ENCODE measurements at regions not wholly inside any gene's neighbourhood (a gene's known extent, or its start where the extent isn't known, plus 50 kb on each side); places are given as distances from the start of the nearest gene placed in this dataset.

DNA sequence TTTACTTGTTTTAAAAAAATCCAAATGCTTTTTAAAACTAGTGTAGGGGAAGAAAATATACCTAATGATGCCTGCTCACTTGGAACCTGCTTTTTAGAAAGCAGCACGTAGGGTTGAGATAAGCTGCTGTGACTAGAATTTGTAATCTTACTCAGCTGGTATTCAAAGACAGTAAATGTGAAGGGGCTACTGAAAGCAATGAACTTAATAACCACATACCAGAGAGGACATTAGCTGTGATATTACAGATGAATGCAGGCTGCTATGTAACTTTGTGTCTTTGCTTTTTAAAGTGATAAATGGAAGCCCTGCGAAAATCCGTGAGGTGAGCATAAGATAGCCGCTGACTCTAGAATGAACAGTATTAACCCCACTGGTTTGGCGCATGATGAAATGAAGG lies 124.1 kb downstream of the TRIML1 start:
- WGBS, 2 donors = 78 to 82% methylated on average over 5 of the region's 5 CpGs
- intact Hi-C loops (cut with DNase I) = no loop called here

DNA sequence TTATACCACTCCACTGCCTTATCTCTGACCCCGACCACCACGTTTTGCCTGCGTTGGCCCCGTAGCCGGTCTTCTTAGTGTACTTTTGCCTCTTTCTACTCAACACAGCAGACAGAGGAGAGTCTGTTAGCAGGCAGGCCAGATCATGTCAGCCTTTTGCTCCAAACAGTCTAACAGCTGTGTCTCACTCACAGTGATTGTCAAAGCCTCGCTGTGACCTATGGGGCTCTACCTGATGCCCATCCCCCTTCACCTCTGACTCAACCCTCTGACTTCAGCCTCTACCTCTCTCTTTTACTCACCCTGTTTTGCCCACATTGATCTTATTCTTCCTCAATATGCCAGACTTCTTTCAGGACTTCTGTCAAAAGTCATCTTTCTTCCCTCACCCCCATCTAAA lies 127.1 kb downstream of the TRIML1 start:
- no peaks in the 10 kb centered on the region for H3K4me1 ChIP-seq
- H3K27ac ChIP-seq = no peak overlapping the region
- intact Hi-C loops (cut with DNase I) = no loop called here
- DNase-seq = no peak
- no peaks in the 10 kb centered on the region for H3K27me3 ChIP-seq
- H3K4me3 ChIP-seq (replicated peaks in 1 of 3) = no peak overlapping the region
- no peaks in the 10 kb centered on the region for H3K36me3 ChIP-seq
- no peaks in the 10 kb centered on the region for H3K9me3 ChIP-seq
- WGBS, 2 donors = 77 to 83% methylated on average over 6 of the region's 6 CpGs
- TF ChIP-seq, protein P1, sequence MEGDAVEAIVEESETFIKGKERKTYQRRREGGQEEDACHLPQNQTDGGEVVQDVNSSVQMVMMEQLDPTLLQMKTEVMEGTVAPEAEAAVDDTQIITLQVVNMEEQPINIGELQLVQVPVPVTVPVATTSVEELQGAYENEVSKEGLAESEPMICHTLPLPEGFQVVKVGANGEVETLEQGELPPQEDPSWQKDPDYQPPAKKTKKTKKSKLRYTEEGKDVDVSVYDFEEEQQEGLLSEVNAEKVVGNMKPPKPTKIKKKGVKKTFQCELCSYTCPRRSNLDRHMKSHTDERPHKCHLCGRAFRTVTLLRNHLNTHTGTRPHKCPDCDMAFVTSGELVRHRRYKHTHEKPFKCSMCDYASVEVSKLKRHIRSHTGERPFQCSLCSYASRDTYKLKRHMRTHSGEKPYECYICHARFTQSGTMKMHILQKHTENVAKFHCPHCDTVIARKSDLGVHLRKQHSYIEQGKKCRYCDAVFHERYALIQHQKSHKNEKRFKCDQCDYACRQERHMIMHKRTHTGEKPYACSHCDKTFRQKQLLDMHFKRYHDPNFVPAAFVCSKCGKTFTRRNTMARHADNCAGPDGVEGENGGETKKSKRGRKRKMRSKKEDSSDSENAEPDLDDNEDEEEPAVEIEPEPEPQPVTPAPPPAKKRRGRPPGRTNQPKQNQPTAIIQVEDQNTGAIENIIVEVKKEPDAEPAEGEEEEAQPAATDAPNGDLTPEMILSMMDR (IDR thresholded peaks at IDR 0.05) = no peak
- TF ChIP-seq POLR2A (IDR thresholded peaks at IDR 0.05) = no peak

More for the DNA sequence above, 124.1 kb downstream of the TRIML1 start:
- no peak for TF ChIP-seq POLR2A (IDR thresholded peaks at IDR 0.05)
- TF ChIP-seq, protein P1 (IDR thresholded peaks at IDR 0.05) = no peak
- Histone ChIP-seq H3K9me3 (no peaks in the 10 kb centered on the region), H3K4me1 (no peaks in the 10 kb centered on the region), H3K4me3 (replicated peaks in 1 of 3) (no peak overlapping the region), H3K27me3 (no peaks in the 10 kb centered on the region), H3K36me3 (no peaks in the 10 kb centered on the region), H3K27ac (no peak overlapping the region)
- no peak for DNase-seq

DNA sequence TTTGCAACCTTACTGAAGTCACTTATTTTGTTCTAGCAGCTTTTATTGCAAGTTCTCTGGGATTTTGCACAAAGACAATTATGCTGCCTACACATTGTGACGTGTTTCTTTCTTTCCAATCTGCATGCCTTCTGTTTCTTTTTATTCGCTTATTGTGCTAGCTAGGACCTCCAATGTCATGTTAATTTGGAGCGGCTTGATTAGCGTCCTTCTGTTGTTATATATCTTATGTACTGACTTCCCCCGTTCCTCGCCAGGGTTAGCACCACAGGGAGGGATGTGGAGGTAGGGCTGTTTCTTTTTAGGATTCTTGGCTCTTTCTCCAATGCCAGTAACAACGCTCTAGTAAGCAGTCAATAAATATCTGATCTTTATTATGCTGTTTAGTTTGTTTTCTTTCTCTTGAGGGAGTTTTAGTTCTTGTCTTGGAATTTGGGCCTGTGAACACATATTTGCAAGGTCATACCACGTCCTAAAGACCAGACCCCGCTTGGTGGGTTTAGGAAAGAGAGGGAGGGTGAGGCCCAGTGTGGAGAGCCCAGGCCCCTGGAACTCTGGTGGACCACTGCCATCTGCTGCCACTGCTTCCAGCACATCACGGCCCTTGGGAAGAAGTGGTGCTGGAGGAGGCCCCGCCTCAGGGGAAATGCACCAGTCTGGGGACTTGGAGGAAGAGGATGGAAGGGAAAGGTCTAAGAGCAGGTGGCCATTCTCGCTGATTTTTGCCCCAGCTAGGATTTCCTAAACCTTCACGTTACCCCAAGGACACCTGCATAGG lies 129.1 kb downstream of the TRIML1 start:
- 86 to 90% methylated on average over 13 of the region's 13 CpGs for WGBS, 2 donors
- Histone ChIP-seq H3K4me3 (replicated peaks in 1 of 3) (no peak overlapping the region), H3K36me3 (no peaks in the 10 kb centered on the region), H3K9me3 (no peaks in the 10 kb centered on the region), H3K27me3 (no peaks in the 10 kb centered on the region), H3K4me1 (no peaks in the 10 kb centered on the region), H3K27ac (no peak overlapping the region)
- intact Hi-C loops (cut with DNase I) = no loop called here
- DNase-seq = no peak
- no peak for TF ChIP-seq POLR2A (IDR thresholded peaks at IDR 0.05)
- TF ChIP-seq, protein P1 (IDR thresholded peaks at IDR 0.05) = no peak

DNA sequence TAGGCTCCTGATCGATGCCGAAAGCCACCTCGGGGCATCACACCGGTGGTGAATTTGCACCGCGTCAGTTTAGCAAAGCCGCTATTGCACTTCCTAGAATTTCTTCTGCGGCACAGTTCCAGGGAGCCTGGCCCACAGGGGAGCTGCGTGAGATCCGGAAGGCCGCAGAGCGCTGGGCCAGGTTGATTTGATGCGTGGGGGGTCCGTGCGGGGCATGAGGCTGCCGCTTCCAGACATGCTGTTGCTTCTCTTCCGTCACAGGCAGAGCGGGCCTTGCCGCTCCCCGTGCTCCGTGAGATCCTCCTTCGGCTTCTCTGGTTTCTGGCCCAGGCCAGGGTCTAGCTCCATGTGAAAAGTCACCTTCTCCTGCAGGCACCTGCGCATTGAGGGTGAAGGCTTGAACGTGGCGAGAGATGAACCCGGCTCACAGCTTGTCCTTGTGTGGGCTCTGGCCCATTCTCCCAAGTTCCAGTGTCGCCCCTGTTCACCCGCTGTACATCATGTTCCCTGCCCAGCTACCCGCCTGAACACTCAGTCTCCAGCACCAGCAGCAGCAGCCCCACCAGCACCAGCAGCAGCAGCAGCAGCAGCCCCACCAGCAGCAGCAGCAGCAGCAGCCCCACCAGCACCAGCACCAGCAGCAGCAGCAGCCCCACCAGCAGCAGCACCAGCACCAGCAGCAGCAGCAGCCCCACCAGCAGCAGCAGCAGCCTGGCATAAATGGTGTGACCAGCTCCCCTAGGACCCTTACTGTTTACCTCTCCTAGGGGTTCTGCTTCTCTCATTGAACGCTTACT lies 131.2 kb downstream of the TRIML1 start:
- H3K27ac ChIP-seq = no peak overlapping the region
- H3K4me1 ChIP-seq = no peaks in the 10 kb centered on the region
- H3K36me3 ChIP-seq = no peaks in the 10 kb centered on the region
- no peak overlapping the region for H3K4me3 ChIP-seq (replicated peaks in 1 of 3)
- TF ChIP-seq, protein P1 (IDR thresholded peaks at IDR 0.05) = no peak
- intact Hi-C loops (cut with DNase I) = no loop called here
- H3K27me3 ChIP-seq = no peaks in the 10 kb centered on the region
- 93 to 94% methylated on average over 27 to 28 of the region's 30 CpGs for WGBS, 2 donors
- H3K9me3 ChIP-seq = no peaks in the 10 kb centered on the region
- no peak for DNase-seq

DNA sequence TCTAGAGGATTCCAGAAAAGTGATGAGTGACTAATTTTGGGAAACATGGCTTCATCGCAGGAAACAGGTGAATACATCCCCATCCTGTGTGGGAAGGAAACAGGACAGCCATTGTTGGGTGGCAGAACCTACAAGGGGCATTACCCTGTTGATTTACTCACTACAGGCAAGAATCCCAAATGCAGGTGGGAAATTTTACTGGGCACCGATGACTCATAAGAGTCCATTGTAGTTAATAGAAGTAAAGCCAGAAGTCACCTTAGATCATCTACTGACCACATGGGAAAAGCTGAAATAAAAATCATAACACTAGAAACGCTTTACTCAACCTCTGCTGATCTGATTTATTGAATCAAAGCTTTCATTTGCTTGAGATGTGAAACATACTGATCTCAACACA lies 136.4 kb downstream of the TRIML1 start:
- 75 to 83% methylated on average over 3 of the region's 3 CpGs for WGBS, 2 donors
- no peak overlapping the region for H3K27ac ChIP-seq
- intact Hi-C loops (cut with DNase I) = no loop called here
- no peak for DNase-seq
- no peaks in the 10 kb centered on the region for H3K9me3 ChIP-seq
- H3K4me3 ChIP-seq (replicated peaks in 1 of 3) = no peak overlapping the region
- H3K4me1 ChIP-seq = no peaks in the 10 kb centered on the region
- H3K27me3 ChIP-seq = no peaks in the 10 kb centered on the region
- no peaks in the 10 kb centered on the region for H3K36me3 ChIP-seq
- TF ChIP-seq, protein P1 (IDR thresholded peaks at IDR 0.05) = no peak
- TF ChIP-seq POLR2A (IDR thresholded peaks at IDR 0.05) = no peak

Measured in thyroid gland (tissue), 4 donors.